GM23338 (cell line): ENCODE measurements at regions not wholly inside any gene's neighbourhood (a gene's known extent, or its start where the extent isn't known, plus 50 kb on each side); places are given as distances from the start of the nearest gene placed in this dataset.
"Not testable (repeated sequence)": the region's sequence is repeated elsewhere in the genome, so short reads cannot be mapped to it uniquely, and the experiment has no call there.

ENCODE experiments used
- CTCF ChIP-seq, 2 experiments: fragments of 200-600 bp in 1 of 2; sonication (generic) in 1 of 2; conservative IDR thresholded peaks; 2 replicates each; pipeline versions ENCODE4 v1.5.1 to v1.6.1; 2016 to 2017; ENCODE audit warnings: antibody characterized with exemption in 2 of 2, low read depth in 2 of 2, mild to moderate bottlenecking in 2 of 2, moderate library complexity in 1 of 2
- ETS1 ChIP-seq: IDR thresholded peaks from 2 replicates; pipeline ENCODE4 v1.6.1; 2016; ENCODE audit warnings: antibody characterized with exemption
- EZH2 ChIP-seq: fragments of 200-600 bp; sonication (generic); IDR thresholded peaks from one replicate; pipeline ENCODE4 v1.8.0; 2017; ENCODE audit warnings: antibody characterized with exemption, mild to moderate bottlenecking, low read depth; ENCODE audit not compliant: unreplicated experiment
- EZH2phosphoT487 ChIP-seq: fragments of 200-600 bp; sonication (generic); IDR thresholded peaks from one replicate; pipeline ENCODE4 v1.8.1; 2018; ENCODE audit warnings: antibody characterized with exemption; ENCODE audit not compliant: unreplicated experiment
- JUNB ChIP-seq: IDR thresholded peaks from one replicate; pipeline ENCODE4 v1.6.1; 2016; ENCODE audit warnings: antibody characterized with exemption; ENCODE audit not compliant: unreplicated experiment
- POLR2AphosphoS5 ChIP-seq: IDR thresholded peaks from 2 replicates; pipeline ENCODE4 v1.6.1; 2016; ENCODE audit warnings: antibody characterized with exemption, low read depth
- REST ChIP-seq: IDR thresholded peaks from one replicate; pipeline ENCODE4 v1.6.1; 2018; ENCODE audit warnings: antibody characterized with exemption; ENCODE audit not compliant: unreplicated experiment

GRCh38 chr2:94577160-94577559 is 294.1 kb upstream of the TEKT4 start:
- not testable (repeated sequence) for TF ChIP-seq CTCF (conservative IDR thresholded peaks at IDR 0.05; ENCODE audit: low read depth in 2 of 2); POLR2AphosphoS5; JUNB; REST; EZH2phosphoT487; EZH2; ETS1
